Fibroblast of lung (primary cell): ENCODE measurements at regions not wholly inside any gene's neighbourhood (a gene's known extent, or its start where the extent isn't known, plus 50 kb on each side); places are given as distances from the start of the nearest gene placed in this dataset.

Experiments
- DNase-seq, 2 donors: peaks; one replicate each; pipeline versions ENCODE4 v3.0.0 to v3.0.0-alpha.2; 2010; ENCODE audit warnings: low read depth in 2 of 2
- H2AFZ ChIP-seq: 2 replicates; pipeline ENCODE4 v1.5.1; 2012; ENCODE audit warnings: low read length, control low read depth, inconsistent platforms
- H3K27ac ChIP-seq: 2 replicates; pipeline ENCODE4 v1.5.1; 2011; ENCODE audit warnings: low read length, control low read depth; ENCODE audit not compliant: insufficient read depth
- H3K27me3 ChIP-seq: 2 replicates; pipeline ENCODE4 v1.5.1; 2011; ENCODE audit warnings: mild to moderate bottlenecking, low read length; ENCODE audit not compliant: control insufficient read depth, insufficient read depth
- H3K36me3 ChIP-seq: 2 replicates; pipeline ENCODE4 v1.5.1; 2011; ENCODE audit warnings: low read length; ENCODE audit not compliant: control insufficient read depth, insufficient read depth
- H3K4me1 ChIP-seq: 2 replicates; pipeline ENCODE4 v1.5.1; 2011; ENCODE audit warnings: low read length; ENCODE audit not compliant: control insufficient read depth, insufficient read depth; ENCODE audit errors: extremely low read depth
- H3K4me2 ChIP-seq: 2 replicates; pipeline ENCODE4 v1.5.1; 2011; ENCODE audit warnings: low read length, control low read depth; ENCODE audit not compliant: insufficient read depth; ENCODE audit errors: extremely low read depth
- H3K4me3 ChIP-seq, 4 experiments: fragments of 200-600 bp in 1 of 4; sonication (generic) in 1 of 4; replicated peaks in 1 of 4; 2 replicates each; pipeline ENCODE4 v1.5.1; 2011 to 2016; ENCODE audit warnings: low read length in 4 of 4, low read depth in 3 of 4, mild to moderate bottlenecking in 3 of 4, control low read depth in 2 of 4, inconsistent platforms in 1 of 4, mixed read lengths in 1 of 4; ENCODE audit not compliant: insufficient read depth in 1 of 4; ENCODE audit errors: control extremely low read depth in 1 of 4
- H3K79me2 ChIP-seq: 2 replicates; pipeline ENCODE4 v1.5.1; 2012; ENCODE audit warnings: mild to moderate bottlenecking, low read length, inconsistent platforms; ENCODE audit not compliant: control insufficient read depth, insufficient read depth
- H3K9ac ChIP-seq: 2 replicates; pipeline ENCODE4 v1.5.1; 2011; ENCODE audit warnings: mild to moderate bottlenecking, low read length, control low read depth; ENCODE audit not compliant: insufficient read depth
- H3K9me3 ChIP-seq: 2 replicates; pipeline ENCODE4 v1.5.1; 2012; ENCODE audit warnings: low read depth, low read length; ENCODE audit not compliant: control insufficient read depth, insufficient read depth
- H4K20me1 ChIP-seq: 2 replicates; pipeline ENCODE4 v1.5.1; 2011; ENCODE audit warnings: low read length; ENCODE audit not compliant: control insufficient read depth, insufficient read depth; ENCODE audit errors: extremely low read depth
- CTCF ChIP-seq, 2 donors: IDR thresholded peaks in 1 of 2; conservative IDR thresholded peaks in 1 of 2; 1 replicate in 1 of 2; 2 replicates in 1 of 2; pipeline ENCODE4 v1.5.1; 2011 to 2012; ENCODE audit warnings: low read length in 2 of 2, control low read depth in 1 of 2, inconsistent platforms in 1 of 2, low read depth in 1 of 2, mild to moderate bottlenecking in 1 of 2
- EZH2 ChIP-seq: IDR thresholded peaks from 2 replicates; pipeline ENCODE4 v1.5.1; 2012; ENCODE audit warnings: low read length, control low read depth, mild to moderate bottlenecking; ENCODE audit errors: missing control alignments

- TF ChIP-seq EZH2 (no peak), CTCF (conservative IDR thresholded peaks at IDR 0.05 in 1 of 2, IDR thresholded peaks at IDR 0.05 in 1 of 2; ENCODE audit: low read depth in 1 of 2, low read length in 2 of 2) (no peak)
- no peaks in the 10 kb centered on the region for H3K27me3 ChIP-seq
- H3K4me3 ChIP-seq, result no peak overlapping the region
- H3K9ac ChIP-seq, result no peak overlapping the region
- DNase-seq, result peak; percentile 31 to 54
- H3K4me1 ChIP-seq, result no peaks in the 10 kb centered on the region
- no peaks in the 10 kb centered on the region for H4K20me1 ChIP-seq
- H3K79me2 ChIP-seq, result no peaks in the 10 kb centered on the region
- no peaks in the 10 kb centered on the region for H3K9me3 ChIP-seq
- H3K4me2 ChIP-seq, result no peak overlapping the region
- no peak overlapping the region for H2AFZ ChIP-seq
- no peak overlapping the region for H3K27ac ChIP-seq
- H3K36me3 ChIP-seq, result no peaks in the 10 kb centered on the region
Measured at GRCh38 chr18:71630696-71631095, 913.4 kb downstream of the CBLN2 start.

- no peaks in the 10 kb centered on the region for H3K79me2 ChIP-seq
- no peaks in the 10 kb centered on the region for H3K4me1 ChIP-seq
- no peak for TF ChIP-seq CTCF (conservative IDR thresholded peaks at IDR 0.05 in 1 of 2, IDR thresholded peaks at IDR 0.05 in 1 of 2; ENCODE audit: low read depth in 1 of 2, low read length in 2 of 2)
- no peak for TF ChIP-seq EZH2
- H4K20me1 ChIP-seq, result no peaks in the 10 kb centered on the region
- no peaks in the 10 kb centered on the region for H3K27me3 ChIP-seq
- no peak overlapping the region for H3K9ac ChIP-seq
- no peak overlapping the region for H3K27ac ChIP-seq
- H3K36me3 ChIP-seq, result no peaks in the 10 kb centered on the region
- no peak for DNase-seq
- H3K4me2 ChIP-seq, result no peak overlapping the region
- no peak overlapping the region for H3K4me3 ChIP-seq
- H3K9me3 ChIP-seq, result no peaks in the 10 kb centered on the region
- H2AFZ ChIP-seq, result no peak overlapping the region
Measured at GRCh38 chr18:71625556-71626090, 918.5 kb downstream of the CBLN2 start.

GRCh38 chr18:71598374-71598773 is 945.8 kb downstream of the CBLN2 start:
- H3K27ac ChIP-seq, result no peak overlapping the region
- no peaks in the 10 kb centered on the region for H4K20me1 ChIP-seq
- H3K4me3 ChIP-seq, result no peak overlapping the region
- no peaks in the 10 kb centered on the region for H3K27me3 ChIP-seq
- no peak overlapping the region for H2AFZ ChIP-seq
- no peak overlapping the region for H3K9ac ChIP-seq
- H3K36me3 ChIP-seq, result no peaks in the 10 kb centered on the region
- TF ChIP-seq EZH2 (no peak), CTCF (conservative IDR thresholded peaks at IDR 0.05 in 1 of 2, IDR thresholded peaks at IDR 0.05 in 1 of 2; ENCODE audit: low read depth in 1 of 2, low read length in 2 of 2) (no peak)
- H3K9me3 ChIP-seq, result no peaks in the 10 kb centered on the region
- no peak overlapping the region for H3K4me2 ChIP-seq
- peak; percentile 29 to 38 for DNase-seq
- H3K79me2 ChIP-seq, result no peaks in the 10 kb centered on the region
- peaks cover 2% of the 10 kb centered on the region for H3K4me1 ChIP-seq
